ENCODE measurements at regions not wholly inside any gene's neighbourhood (a gene's known extent, or its start where the extent isn't known, plus 50 kb on each side); places are given as distances from the start of the nearest gene placed in this dataset.

- Mint-ChIP-seq H3K36me3 (no peaks in the 10 kb centered on the region), H3K27me3 (ENCODE audit: low read depth in 2 of 2) (peaks cover 5 to 24% of the 10 kb centered on the region in 2 donors), H3K4me1 (no peaks in the 10 kb centered on the region), H3K27ac (no peak overlapping the region), H3K4me3 (no peak overlapping the region), H3K9me3 (peaks cover 0 to 2% of the 10 kb centered on the region in 2 donors)
- no peaks in the 10 kb centered on the region for H3K36me3 ChIP-seq (ENCODE audit: control insufficient read depth, insufficient read depth, low read length)
- no peak for DNase-seq
- no peak for TF ChIP-seq CTCF (IDR thresholded peaks at IDR 0.05)
- no peak overlapping the region for H3K4me3 ChIP-seq (ENCODE audit: low read length)
- no peaks in the 10 kb centered on the region for H3K9me3 ChIP-seq (ENCODE audit: control insufficient read depth, insufficient read depth, low read length)
- H3K27me3 ChIP-seq (ENCODE audit: control insufficient read depth, insufficient read depth, low read length) = no peaks in the 10 kb centered on the region
- WGBS (ENCODE audit: insufficient coverage) = 98% methylated on average over 5 of the region's 5 CpGs
- H3K27ac ChIP-seq (ENCODE audit: low read length) = no peak overlapping the region
- intact Hi-C loops (cut with micrococcal nuclease) = no loop called here
- ATAC-seq = no peak
- H3K4me1 ChIP-seq (ENCODE audit: control insufficient read depth, insufficient read depth, low read length) = no peaks in the 10 kb centered on the region
Observed at GRCh38 chr2:215668378-215668775, 232.5 kb upstream of the FN1 start.

- 87% methylated on average over 7 of the region's 10 CpGs for WGBS (ENCODE audit: insufficient coverage)
- no peak overlapping the region for H3K27ac ChIP-seq (ENCODE audit: low read length)
- ATAC-seq = no peak
- intact Hi-C loops (cut with micrococcal nuclease) = no loop called here
- no peak overlapping the region for H3K4me3 ChIP-seq (ENCODE audit: low read length)
- no peaks in the 10 kb centered on the region for H3K4me1 ChIP-seq (ENCODE audit: control insufficient read depth, insufficient read depth, low read length)
- TF ChIP-seq CTCF (IDR thresholded peaks at IDR 0.05) = no peak
- H3K9me3 ChIP-seq (ENCODE audit: control insufficient read depth, insufficient read depth, low read length) = no peaks in the 10 kb centered on the region
- Mint-ChIP-seq H3K9me3 (no peaks in the 10 kb centered on the region), H3K27ac (no peak overlapping the region), H3K4me1 (no peaks in the 10 kb centered on the region), H3K27me3 (ENCODE audit: low read depth in 2 of 2) (peaks cover 5 to 18% of the 10 kb centered on the region in 2 donors), H3K36me3 (no peaks in the 10 kb centered on the region), H3K4me3 (no peak overlapping the region)
- no peak for DNase-seq
- H3K27me3 ChIP-seq (ENCODE audit: control insufficient read depth, insufficient read depth, low read length) = no peaks in the 10 kb centered on the region
- no peaks in the 10 kb centered on the region for H3K36me3 ChIP-seq (ENCODE audit: control insufficient read depth, insufficient read depth, low read length)
Observed at GRCh38 chr2:215667585-215668377, 231.9 kb upstream of the FN1 start.

- peak in 1 of 2 donors; percentile 2 for DNase-seq
- TF ChIP-seq CTCF (IDR thresholded peaks at IDR 0.05) = no peak
- no peak overlapping the region for H3K4me3 ChIP-seq (ENCODE audit: low read length)
- Mint-ChIP-seq H3K27me3 (ENCODE audit: low read depth in 2 of 2) (peaks cover 9 to 10% of the 10 kb centered on the region in 2 donors), H3K27ac (no peak overlapping the region), H3K36me3 (no peaks in the 10 kb centered on the region), H3K4me3 (no peak overlapping the region), H3K4me1 (no peaks in the 10 kb centered on the region), H3K9me3 (no peaks in the 10 kb centered on the region)
- WGBS (ENCODE audit: insufficient coverage) = 70% methylated on average over 3 of the region's 3 CpGs
- H3K27ac ChIP-seq (ENCODE audit: low read length) = no peak overlapping the region
- H3K9me3 ChIP-seq (ENCODE audit: control insufficient read depth, insufficient read depth, low read length) = no peaks in the 10 kb centered on the region
- H3K36me3 ChIP-seq (ENCODE audit: control insufficient read depth, insufficient read depth, low read length) = no peaks in the 10 kb centered on the region
- H3K4me1 ChIP-seq (ENCODE audit: control insufficient read depth, insufficient read depth, low read length) = no peaks in the 10 kb centered on the region
- H3K27me3 ChIP-seq (ENCODE audit: control insufficient read depth, insufficient read depth, low read length) = no peaks in the 10 kb centered on the region
- intact Hi-C loops (cut with micrococcal nuclease) = no loop called here
- no peak for ATAC-seq
Observed at GRCh38 chr2:215664847-215665525, 229.1 kb upstream of the FN1 start.

Measured in natural killer cell (primary cell).